ENCODE measurements at regions not wholly inside any gene's neighbourhood (a gene's known extent, or its start where the extent isn't known, plus 50 kb on each side); places are given as distances from the start of the nearest gene placed in this dataset.

DNA sequence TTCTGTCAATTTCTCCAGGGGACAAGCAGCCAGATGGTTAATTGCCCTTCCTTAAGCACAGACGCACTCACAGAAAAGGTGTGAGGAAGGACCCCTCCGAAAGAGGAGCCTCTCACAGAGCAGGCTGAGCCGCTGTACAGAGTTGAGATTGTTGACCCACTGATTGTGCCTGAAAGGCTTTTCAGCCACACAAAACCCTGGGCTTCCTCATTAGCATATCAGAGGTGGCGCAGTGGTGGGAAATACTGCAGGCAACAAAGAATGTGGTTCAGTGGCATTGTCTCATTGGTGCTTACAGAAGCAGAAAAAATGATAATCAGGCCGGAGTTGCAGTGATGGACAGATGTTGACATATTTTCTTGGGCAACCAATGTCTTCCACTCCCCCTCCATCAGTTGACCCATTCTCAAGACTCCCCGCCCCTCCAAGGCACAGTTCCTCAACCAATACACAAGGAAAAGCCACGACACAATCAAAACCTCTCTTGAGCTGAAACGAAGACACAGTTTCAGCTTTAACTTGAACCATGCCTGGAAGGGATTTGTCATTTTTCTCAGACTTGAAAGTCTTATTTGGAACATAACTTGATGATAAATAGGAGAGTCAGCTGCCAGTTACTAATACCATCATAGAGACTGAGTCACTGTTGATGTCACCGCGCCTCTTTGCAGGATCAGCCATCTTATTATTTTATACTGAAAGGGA lies 53.1 kb downstream of the ATXN3L start:
- DNase-seq, result no peak

DNA sequence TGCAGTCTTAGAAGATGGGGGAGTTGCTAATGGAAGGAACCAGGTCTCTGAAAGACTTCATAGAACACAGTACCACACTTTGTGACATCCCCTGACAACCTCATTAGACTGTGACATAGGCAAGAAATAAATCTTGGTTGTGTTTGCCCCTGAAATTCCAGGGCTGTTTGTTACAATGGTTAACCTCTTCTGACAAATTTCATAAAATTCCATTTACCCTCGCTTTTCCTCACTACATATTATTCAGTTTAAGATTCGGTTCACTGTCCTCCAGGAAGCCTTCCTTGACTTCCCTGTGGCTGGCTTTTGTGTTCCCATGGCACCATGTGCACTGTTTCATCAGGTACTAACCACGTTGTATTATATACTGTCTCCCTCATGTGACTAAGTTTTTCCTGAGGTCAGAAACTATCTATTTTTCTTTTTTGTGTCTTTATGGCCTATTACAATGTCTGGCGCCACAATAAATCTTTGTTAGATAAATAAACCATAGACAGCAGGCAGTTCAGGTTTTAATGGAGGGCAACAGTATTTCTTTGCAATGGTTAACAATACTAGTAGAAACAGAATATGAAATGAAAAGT lies 54.2 kb downstream of the ATXN3L start:
- no peak for DNase-seq

DNA sequence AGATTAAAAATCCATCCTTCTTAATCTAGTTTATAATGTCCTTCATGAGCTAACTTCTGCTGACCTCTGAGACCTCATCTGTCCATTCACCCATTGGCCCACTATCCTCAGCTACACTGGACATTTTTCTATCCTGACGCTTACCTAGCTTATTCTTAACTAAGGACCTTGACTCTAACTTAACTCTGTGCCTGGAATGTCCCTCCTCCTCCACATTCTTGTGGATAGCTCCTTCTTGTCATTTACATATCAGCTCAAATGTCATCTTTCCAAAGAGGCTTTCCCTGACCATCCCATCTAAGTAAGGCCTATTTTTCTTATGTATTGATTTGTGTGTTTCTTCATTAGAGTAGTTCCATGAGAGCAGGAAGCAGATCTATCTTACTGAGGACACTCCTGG lies 54.7 kb downstream of the ATXN3L start:
- no peak for DNase-seq

DNA sequence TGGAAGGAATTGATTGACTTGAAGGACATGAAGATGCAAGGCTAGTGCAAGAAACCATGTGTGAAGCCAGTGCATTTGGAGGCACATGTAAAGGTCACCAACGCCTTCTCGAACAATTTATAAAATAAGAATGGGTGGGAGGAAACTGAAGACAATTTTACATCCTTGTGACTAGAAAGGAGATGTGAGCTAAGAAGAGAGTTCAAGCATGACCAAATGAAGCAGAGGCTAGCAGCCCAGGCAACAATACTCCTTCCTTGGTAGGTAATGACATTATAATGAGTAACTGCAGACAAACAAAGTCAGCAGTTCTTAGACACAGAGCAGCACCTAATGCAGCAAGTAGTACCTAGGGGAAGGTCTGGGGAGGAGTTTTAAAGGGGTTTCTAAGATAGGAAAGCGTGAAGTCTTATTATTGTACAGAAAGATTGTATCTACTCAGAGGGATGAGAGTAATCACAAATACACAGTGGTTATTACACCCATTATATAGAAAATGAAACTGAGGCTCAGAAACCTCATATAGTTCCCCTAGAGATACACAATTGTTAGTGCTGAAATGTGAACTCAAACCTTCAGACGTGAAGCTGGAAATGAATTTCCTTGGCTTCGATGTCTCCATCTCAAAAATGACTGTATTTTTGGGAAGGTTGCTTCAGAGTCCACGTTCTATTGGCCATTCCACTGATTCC lies 56.1 kb downstream of the ATXN3L start:
- no peak for DNase-seq

DNA sequence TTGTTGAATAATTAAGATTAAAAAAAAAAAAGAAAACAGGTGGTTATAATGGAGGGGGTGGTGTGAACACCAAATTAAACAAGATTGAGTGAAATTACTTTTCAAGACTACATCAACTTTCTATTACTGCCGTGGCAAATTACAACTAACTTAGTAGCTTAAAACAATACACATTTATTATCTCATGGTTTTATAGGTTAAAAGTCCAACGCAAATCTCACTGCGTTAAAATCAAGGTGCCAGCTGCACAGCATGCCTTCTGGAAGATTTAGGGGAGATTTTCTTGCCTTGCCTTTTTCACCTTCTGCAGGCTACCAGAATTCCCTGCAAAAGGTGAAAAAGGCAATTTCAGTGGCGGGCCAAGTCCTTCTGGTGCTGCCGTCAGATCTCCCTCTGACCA lies 58.5 kb downstream of the ATXN3L start:
- DNase-seq, result no peak

DNA sequence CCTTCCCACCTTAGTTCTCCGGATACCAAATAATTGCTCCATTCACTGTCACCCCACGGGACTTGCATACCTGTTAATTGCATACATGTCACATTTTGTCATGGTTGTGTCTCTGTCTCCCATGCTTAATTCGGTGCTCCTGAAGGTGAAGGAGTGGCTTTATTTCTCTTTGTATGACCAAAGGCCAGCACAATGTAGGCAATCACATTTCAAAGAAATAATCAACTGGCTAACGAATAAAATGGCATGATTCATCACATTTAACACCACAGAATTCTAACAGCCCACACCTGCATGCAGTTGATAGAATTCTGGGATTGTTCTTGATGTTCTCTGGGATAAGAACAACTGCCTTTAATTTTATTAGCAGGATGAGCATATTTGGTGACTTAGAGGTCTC lies 59.3 kb downstream of the ATXN3L start:
- no peak for DNase-seq

DNA sequence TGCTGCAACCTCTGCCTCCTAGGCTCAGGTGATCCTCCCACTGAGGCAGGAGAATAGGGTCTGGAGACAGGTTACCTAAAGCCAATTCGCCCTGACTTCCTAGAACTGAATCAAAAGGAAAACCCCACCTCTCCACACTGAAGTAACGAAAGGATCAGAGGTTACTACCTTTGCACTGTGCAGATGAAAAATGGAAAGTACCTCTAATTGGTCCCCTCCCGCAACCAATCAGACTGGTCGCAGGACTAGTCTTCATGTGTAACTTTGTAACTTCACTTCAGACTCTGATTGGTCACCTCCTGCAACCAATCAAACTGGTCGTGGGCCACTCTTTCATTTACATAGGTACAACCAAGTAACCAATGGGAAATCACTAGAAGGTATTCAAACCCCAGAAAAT lies 61.1 kb downstream of the ATXN3L start:
- no peak for DNase-seq

DNA sequence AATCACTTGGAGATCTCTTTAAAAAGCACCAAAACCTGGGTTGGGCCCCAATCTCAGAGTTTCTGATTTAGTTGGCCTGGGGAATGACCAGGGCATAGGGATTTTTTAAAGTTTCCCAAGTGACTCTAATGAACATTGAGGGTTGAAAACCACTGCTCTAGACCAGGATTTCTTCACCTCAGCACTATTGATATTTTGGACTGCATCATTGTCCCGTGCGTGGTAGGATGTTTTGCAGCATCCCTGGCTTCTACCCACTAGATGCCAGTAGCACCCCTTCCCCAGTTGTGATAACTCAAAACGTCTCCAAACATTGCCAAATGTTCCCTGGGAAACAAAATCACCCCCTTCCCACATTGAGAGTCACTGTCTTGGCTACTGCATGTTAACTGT lies 61.8 kb downstream of the ATXN3L start:
- no peak for DNase-seq

DNA sequence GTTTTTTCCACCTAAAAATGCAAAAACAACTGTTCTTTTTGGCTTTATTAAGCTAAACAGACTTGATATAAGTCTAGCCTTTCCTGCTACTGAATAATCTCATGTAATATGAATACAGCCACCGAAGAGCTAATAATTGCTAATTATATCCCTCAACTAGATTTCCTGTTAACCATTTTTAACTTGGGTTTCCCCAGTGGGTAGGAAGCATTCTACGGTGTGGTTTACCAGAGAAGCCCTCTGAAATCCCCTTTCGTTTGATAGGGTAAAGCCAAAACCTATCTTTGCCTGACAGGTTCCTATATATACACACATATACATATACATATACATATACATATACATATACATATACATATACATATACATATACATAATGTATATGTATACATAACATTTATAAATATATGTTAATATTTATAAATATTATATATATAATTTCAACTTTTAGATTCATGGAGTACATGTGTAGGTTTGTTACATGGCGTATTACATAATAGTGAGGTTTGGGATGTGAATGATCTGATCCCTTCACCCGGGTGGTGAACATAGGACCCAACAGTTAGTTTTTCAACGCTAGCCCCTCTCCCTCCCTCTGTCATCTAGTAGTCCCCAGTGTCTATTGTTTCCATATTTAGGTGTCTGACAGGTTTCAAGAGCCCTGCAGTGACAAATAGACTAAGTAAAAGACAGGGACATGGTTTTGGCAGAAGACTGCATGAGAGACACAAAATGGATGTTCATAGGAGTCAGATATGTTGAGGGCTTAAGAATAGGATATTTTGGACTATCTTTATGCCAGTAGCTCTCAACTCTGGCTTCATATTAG lies 62.4 kb downstream of the ATXN3L start:
- DNase-seq, result no peak

DNA sequence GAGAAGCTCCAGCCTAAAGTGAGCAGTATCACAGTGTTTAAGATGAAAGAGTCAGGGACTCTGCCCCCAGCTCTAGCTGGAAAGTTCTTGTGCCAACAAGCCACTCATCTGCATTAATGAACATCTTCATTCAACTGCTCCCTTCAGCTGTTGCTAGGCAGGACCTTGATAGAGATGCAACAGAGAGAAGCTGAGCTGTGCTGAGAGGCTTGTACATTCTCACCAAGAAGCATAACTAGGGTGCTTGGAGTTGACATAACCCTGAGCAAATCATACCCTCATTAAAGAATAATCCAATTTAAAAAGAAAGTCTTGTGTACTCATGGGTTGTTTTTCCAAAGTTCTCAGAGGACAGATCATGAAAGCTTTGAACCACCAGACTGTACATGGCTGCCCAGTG lies 63.2 kb downstream of the ATXN3L start:
- DNase-seq, result no peak

DNA sequence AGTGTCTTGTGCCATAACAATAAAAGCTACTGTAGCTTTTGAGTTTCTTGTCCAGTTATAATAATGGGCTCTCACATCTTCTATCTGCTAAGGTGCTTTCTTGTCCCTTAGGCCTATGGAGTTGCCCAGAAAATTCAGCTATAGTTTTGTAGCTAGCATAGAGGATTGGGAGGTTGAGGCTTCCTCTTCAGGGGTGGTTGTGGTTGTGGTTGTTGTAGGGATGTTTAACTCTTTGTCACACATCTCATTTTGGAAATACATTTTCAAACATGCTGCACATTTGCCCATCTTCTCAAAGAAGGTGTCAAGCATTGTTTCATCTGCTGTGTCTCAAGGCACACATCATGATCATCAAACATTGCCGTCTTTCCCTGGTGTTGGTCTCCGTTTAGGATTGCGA lies 65.0 kb downstream of the ATXN3L start:
- DNase-seq, result no peak

DNA sequence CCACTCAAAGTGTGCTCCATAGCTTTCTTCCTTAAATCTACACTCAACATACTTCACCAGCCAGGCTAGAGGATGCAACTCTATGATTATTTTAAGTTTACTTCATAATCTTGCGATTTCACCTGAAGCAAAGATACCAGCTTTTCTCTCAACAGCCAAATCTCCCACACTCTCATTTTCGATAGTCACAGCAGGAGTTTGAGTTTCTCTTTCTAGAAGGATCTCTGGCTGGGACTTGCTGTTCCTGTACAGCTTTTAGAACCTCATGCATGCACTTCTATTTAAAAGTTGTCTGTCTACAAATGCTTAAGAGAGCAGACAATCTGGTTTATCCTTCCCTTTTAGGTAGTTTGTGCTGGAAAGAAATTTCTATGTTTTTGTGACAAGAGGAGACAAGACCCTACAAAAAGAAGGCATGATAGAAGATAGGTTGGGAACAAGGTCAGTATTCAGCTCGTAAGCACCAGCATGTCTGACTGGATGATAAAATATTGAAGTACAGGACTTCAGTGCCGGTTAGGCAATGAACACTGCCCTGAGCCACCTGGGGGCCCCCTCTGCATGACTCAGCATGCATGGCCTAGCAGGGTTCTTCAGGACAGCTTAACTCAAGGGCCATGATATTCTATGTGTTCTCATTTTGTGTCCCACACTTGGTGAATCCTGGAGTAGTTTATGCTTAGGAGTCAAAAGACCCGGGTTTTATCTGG lies 65.6 kb downstream of the ATXN3L start:
- no peak for DNase-seq

DNA sequence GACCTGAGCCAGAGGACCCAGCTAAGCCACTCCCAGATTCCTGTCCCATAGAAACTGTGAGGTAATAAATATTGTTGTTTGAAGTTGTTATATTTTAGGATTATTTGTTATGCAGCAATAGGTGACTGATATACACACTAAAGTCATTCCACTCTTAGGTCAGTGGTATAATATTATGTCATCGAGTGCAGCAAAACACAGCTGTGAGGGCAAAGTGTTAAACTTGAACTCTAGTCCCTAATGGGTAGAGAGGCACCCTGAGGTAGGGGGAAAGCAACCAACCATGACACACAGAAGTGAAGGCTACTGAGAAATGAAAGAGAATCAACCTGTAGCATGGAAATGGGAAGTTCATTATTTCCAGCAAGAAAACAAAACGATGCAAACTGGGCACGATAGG lies 66.6 kb downstream of the ATXN3L start:
- DNase-seq, result no peak

DNA sequence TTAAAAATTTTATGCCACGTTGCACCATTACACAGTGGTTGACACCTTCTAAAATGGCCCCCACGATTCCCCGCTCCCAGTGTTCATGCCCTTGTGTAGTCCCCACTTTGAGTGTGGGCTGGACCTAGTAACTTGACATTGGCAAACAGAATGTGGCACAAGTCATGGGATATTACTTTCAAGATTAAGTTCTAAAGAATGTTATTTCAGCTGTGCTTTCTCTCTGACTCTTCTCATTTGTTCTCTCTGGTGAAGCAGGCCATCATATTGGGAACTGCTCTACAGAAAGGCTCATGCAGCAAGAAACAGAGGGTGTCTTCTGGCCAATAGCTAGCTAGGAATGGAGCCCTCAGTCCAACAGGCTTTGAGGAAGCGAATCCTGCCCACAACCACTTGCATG lies 67.1 kb downstream of the ATXN3L start:
- no peak for DNase-seq

DNA sequence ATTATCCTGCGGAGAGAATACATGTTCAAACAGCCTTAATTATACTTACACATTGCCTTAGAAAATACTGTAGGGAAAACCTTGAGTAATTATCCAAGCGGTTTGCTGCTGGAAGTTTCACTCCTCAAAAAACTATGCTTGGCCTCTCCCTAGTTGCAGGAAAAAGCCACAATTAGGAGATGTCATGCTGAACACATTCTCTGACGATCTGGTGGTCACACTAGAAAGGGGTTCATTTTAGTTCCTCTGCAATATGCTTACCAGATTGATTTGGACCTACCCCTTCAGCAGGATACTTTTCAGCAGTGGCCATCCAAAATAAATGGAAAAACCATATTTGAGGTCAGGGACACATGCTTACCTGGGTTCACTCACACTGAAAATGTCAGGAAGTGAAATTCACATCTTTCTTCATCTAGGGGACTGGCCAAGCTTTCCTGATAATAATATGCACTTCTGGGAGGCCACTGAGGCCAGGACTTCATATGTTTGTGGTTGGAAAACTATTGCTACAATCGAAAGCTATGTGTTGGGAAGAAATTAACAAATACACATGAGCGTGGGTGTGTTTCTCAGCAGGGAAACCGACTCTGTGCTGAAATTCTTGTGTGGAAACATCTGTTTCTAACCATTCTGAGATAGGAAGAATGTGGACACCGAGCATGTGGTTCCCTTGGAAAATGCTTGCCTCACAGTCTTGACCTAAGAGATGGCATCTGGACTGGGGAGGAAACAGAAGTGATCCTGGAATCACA lies 68.8 kb downstream of the ATXN3L start:
- no peak for DNase-seq

DNA sequence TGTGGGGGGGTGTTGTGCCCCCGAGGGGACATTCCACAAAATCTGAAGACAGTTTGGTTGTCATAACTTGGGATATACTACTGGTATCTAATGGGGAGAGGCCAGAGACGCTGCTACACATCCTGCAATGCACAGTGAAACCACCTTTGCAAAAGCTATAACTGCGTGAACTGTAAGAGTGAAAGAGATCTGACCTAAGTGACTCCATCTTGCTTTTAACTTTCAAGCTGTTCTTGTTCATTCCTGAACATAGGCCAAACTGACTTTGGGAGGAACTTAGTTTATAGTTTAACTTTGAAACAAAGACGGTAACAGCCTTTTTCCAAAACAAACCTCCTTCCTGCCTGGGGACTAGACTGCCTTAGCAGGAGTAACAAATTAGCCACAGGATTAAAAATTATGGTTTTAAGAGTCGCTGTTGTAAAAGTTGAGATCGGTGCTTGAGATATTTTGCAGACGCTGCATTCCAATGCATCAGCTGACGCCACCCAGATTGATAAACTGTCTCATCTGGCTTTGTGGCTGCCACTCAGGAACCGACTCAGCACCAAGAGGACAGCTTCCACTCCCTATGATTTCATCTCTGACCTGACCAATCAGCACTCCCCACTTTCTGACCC lies 70.9 kb downstream of the ATXN3L start:
- DNase-seq, result no peak

DNA sequence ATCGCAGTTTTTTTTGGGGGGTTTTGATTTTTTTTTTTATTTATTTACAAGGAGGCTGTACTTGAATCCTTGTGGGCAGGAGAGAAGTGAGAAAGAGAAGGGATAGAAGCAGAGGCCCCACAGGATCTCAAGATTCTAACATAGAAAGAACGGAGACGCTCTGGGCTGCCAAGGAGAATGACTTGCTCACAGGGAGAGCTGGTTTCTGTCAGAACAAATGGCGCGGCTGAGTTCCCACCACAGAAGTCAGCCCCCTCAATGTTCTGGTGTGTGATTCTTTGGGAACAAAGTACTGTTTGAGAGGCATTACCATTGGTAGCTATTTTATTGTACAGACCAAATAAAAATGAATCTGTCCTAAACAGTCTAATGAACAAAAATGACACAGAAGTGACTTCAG lies 80.6 kb downstream of the ATXN3L start:
- DNase-seq, result no peak

DNA sequence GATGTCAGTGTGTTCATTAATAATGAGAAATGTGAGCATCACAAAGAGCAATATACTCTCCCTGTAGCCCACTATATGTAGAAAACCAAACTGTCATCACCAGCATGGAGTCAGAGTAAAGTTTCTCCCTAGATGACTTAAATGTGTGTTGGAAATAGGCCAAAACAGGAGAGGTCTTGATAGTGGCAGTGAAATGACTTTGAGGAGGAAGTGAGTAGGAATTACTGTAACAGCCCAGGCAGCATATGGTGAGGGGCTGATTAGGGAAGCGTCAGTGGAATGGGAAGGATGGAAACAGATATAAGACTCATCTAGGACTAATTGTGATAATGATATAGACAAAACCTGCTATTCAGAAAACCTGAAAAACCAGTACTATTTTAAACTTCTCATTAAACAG lies 83.9 kb downstream of the ATXN3L start:
- no peak for DNase-seq

DNA sequence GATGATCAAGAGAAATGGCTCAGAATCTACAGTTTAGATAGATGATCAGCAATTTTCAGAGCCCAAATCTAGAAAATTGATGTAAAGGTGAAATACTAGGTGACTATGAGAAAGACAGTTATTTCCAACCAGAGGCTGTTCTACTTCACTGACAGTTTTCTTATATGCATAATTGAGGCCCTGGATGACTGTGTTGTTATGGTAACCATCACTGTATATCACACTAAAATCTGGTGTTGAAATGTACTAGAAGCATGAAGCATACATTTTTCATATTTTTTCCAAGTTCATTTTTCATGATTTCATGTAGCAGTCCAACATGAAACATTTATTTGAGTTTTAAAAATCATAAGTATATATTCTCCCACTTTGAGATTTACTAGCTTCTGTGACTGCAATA lies 87.4 kb downstream of the ATXN3L start:
- no peak for DNase-seq

DNA sequence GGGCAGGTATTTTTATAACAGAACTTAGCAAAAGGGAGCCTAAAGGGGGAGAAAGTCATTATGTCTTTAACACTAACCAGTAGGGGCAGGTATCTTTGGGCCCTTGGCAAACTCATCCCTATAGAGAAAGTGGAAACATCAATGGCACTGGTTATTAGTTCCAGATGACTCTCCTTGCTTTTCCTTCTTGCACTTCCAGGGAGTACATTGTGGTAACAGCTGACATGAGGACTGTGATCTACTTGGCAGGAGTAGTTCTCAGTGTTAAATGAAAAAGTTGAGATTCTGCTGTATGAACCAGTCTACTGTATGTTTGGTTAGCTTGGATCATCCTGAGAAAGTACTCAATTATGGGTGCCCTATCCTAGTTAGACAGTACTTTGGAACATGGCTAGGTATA lies 93.6 kb downstream of the ATXN3L start:
- DNase-seq, result no peak

DNA sequence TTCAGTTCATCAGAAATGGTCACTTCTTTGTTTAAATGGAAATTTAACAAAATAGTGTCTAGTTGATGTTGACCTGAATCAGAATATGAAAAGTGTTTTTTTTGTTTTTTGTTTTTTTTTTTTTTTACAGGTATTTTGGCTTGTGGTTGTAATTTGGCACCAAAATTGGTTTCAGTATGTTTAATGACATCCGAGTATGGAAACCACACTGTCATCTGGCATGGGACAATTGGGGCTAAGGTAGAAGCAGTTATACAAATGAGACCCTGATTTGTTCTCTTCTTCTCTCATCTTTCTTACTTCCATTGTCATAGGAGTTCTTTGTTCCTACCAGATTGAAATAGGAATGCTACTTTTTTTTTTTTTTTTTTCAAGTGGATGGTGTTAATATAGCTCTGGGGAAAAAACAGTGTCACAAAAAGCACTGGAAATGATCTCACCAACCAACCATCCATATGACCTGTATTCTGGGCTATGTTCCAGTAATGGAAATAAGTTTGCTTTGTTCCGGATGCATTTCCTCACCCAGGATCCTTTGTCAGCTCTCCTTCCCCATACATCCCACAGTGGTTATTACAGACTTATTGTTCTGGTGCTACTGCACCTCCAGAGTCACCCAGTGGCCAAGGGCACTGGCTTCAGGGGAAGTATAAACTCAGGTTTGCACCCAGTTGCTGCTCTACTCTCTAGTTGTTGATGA lies 95.8 kb downstream of the ATXN3L start:
- DNase-seq, result no peak
